Natural killer cell (primary cell): ENCODE measurements at regions not wholly inside any gene's neighbourhood (a gene's known extent, or its start where the extent isn't known, plus 50 kb on each side); places are given as distances from the start of the nearest gene placed in this dataset.

Source experiments
- ATAC-seq, 3 donors: fragments of 150-1000 bp in 2 of 3; fragments of 200-7000 bp in 1 of 3; cut with Tn5 transposase; 1 replicate in 1 of 3; 2 replicates in 2 of 3; pipeline ENCODE4 v1.10.0; 2021; ENCODE audit warnings: mild to moderate bottlenecking in 2 of 3, moderate library complexity in 2 of 3
- DNase-seq, 2 donors: peaks; one replicate each; pipeline versions ENCODE4 v3.0.0 to v3.0.0-alpha.2; 2013 to 2021; ENCODE audit warnings: mixed read lengths in 1 of 2
- H3K27ac ChIP-seq: one replicate; pipeline ENCODE4 v1.5.1; 2013; ENCODE audit warnings: mild to moderate bottlenecking, low read length
- H3K27me3 ChIP-seq: one replicate; pipeline ENCODE4 v1.6.1; 2013; ENCODE audit warnings: low read length; ENCODE audit not compliant: control insufficient read depth, insufficient read depth
- H3K36me3 ChIP-seq: one replicate; pipeline ENCODE4 v1.6.1; 2013; ENCODE audit warnings: low read length; ENCODE audit not compliant: control insufficient read depth, insufficient read depth
- H3K4me1 ChIP-seq: one replicate; pipeline ENCODE4 v1.6.1; 2013; ENCODE audit warnings: low read length; ENCODE audit not compliant: control insufficient read depth, insufficient read depth
- H3K4me3 ChIP-seq: one replicate; pipeline ENCODE4 v1.5.1; 2013; ENCODE audit warnings: low read length
- H3K9me3 ChIP-seq: one replicate; pipeline ENCODE4 v1.6.1; 2013; ENCODE audit warnings: low read length; ENCODE audit not compliant: control insufficient read depth, insufficient read depth
- H3K27ac Mint-ChIP-seq, 2 donors: one replicate each; pipeline ENCODE4 v1.8.0; 2022; ENCODE audit warnings: mild to moderate bottlenecking in 2 of 2, mixed read lengths in 2 of 2, moderate library complexity in 1 of 2
- H3K27me3 Mint-ChIP-seq, 2 donors: one replicate each; pipeline ENCODE4 v1.8.0; 2022; ENCODE audit warnings: low read depth in 2 of 2, mixed read lengths in 2 of 2
- H3K36me3 Mint-ChIP-seq: one replicate; pipeline ENCODE4 v1.8.0; 2022; ENCODE audit warnings: mixed read lengths
- H3K4me1 Mint-ChIP-seq, 2 donors: one replicate each; pipeline ENCODE4 v1.8.0; 2022; ENCODE audit warnings: mixed read lengths in 2 of 2
- H3K4me3 Mint-ChIP-seq: one replicate; pipeline ENCODE4 v1.8.0; 2022; ENCODE audit warnings: mild to moderate bottlenecking, moderate library complexity, mixed read lengths
- H3K9me3 Mint-ChIP-seq, 2 donors: one replicate each; pipeline ENCODE4 v1.8.0; 2022; ENCODE audit warnings: mixed read lengths in 2 of 2
- WGBS: methylation state at CpG from one replicate; pipeline ENCODE4 v1.1.7; 2013; ENCODE audit warnings: missing lambda C conversion rate; ENCODE audit not compliant: insufficient coverage; 5-methylcytosine and 5-hydroxymethylcytosine counted together
- intact Hi-C: fragments of 100-400 bp; cut with micrococcal nuclease; formaldehyde crosslinking; loops from one replicate; pipeline ENCODE4 v1.14.2; 2022
- TF ChIP-seq, protein P1 (sequence below): fragments of 200-600 bp; IDR thresholded peaks from one replicate; pipeline ENCODE4 v1.8.0; 2022; ENCODE audit warnings: antibody characterized with exemption

GRCh38 chr4:28879900-28880299 lies 1840.3 kb upstream of the PCDH7 start:
- intact Hi-C loops = no loop called here
- WGBS = 53% methylated on average over 2 of the region's 2 CpGs
- no peak for ATAC-seq
- Histone ChIP-seq H3K27ac (no peak overlapping the region), H3K9me3 (peaks cover 3% of the 10 kb centered on the region), H3K27me3 (no peaks in the 10 kb centered on the region), H3K4me3 (no peak overlapping the region), H3K4me1 (no peaks in the 10 kb centered on the region), H3K36me3 (no peaks in the 10 kb centered on the region)
- no peaks in the 10 kb centered on the region for H3K4me1 Mint-ChIP-seq
- H3K9me3 Mint-ChIP-seq = peaks cover 12 to 16% of the 10 kb centered on the region in 2 donors
- no peak for DNase-seq
- no peak overlapping the region for H3K4me3 Mint-ChIP-seq
- no peak overlapping the region for H3K27ac Mint-ChIP-seq
- TF ChIP-seq, protein P1, sequence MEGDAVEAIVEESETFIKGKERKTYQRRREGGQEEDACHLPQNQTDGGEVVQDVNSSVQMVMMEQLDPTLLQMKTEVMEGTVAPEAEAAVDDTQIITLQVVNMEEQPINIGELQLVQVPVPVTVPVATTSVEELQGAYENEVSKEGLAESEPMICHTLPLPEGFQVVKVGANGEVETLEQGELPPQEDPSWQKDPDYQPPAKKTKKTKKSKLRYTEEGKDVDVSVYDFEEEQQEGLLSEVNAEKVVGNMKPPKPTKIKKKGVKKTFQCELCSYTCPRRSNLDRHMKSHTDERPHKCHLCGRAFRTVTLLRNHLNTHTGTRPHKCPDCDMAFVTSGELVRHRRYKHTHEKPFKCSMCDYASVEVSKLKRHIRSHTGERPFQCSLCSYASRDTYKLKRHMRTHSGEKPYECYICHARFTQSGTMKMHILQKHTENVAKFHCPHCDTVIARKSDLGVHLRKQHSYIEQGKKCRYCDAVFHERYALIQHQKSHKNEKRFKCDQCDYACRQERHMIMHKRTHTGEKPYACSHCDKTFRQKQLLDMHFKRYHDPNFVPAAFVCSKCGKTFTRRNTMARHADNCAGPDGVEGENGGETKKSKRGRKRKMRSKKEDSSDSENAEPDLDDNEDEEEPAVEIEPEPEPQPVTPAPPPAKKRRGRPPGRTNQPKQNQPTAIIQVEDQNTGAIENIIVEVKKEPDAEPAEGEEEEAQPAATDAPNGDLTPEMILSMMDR = no peak
- no peaks in the 10 kb centered on the region for H3K36me3 Mint-ChIP-seq
- no peaks in the 10 kb centered on the region for H3K27me3 Mint-ChIP-seq

- Histone ChIP-seq H3K4me1 (no peaks in the 10 kb centered on the region), H3K9me3 (peaks cover 3% of the 10 kb centered on the region), H3K4me3 (no peak overlapping the region), H3K27me3 (no peaks in the 10 kb centered on the region), H3K27ac (no peak overlapping the region), H3K36me3 (no peaks in the 10 kb centered on the region)
- 94% methylated on average over 2 of the region's 2 CpGs for WGBS
- TF ChIP-seq, protein P1 = no peak
- Mint-ChIP-seq H3K4me3 (no peak overlapping the region), H3K9me3 (peaks cover 9% of the 10 kb centered on the region in 2 donors), H3K36me3 (no peaks in the 10 kb centered on the region), H3K27ac (no peak overlapping the region), H3K27me3 (no peaks in the 10 kb centered on the region), H3K4me1 (no peaks in the 10 kb centered on the region)
- ATAC-seq = no peak
- DNase-seq = no peak
- intact Hi-C loops = no loop called here
Observed at GRCh38 chr4:28883211-28883610, 1837.0 kb upstream of the PCDH7 start.

DNA sequence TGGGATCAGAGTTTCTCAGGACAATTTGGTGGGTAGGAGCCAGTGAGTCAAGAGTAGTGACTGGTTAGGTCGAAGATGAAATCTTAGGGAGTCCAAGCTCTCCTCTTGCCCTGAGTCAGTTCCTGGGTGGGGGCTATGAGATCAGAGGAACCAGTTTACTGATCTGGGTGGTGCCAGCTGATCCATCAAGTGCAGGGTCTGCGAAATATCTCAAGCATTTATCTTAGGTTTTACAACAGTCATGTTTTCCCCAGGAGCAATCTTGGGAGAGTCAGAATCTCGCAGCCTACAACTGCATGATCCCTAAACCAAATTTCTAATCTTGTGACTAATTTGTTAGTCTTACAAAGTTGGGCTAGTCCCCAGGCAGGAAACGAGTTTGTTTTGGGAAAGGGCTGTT lies 1833.2 kb upstream of the PCDH7 start:
- Mint-ChIP-seq H3K36me3 (no peaks in the 10 kb centered on the region), H3K27me3 (no peaks in the 10 kb centered on the region), H3K9me3 (peaks cover 4 to 9% of the 10 kb centered on the region in 2 donors), H3K27ac (no peak overlapping the region), H3K4me3 (no peak overlapping the region), H3K4me1 (no peaks in the 10 kb centered on the region)
- intact Hi-C loops = no loop called here
- TF ChIP-seq, protein P1 = no peak
- DNase-seq = no peak
- Histone ChIP-seq H3K4me3 (no peak overlapping the region), H3K4me1 (no peaks in the 10 kb centered on the region), H3K36me3 (no peaks in the 10 kb centered on the region), H3K27ac (no peak overlapping the region), H3K27me3 (no peaks in the 10 kb centered on the region), H3K9me3 (peaks cover 3% of the 10 kb centered on the region)
- WGBS = 54% methylated on average over 4 of the region's 4 CpGs
- no peak for ATAC-seq

- H3K27ac ChIP-seq = no peak overlapping the region
- TF ChIP-seq, protein P1 = no peak
- ATAC-seq (no peak), DNase-seq (no peak)
- no peaks in the 10 kb centered on the region for H3K9me3 ChIP-seq
- no peak overlapping the region for H3K27ac Mint-ChIP-seq
- no peak overlapping the region for H3K4me3 Mint-ChIP-seq
- H3K4me3 ChIP-seq = no peak overlapping the region
- intact Hi-C loops = no loop called here
- peaks cover 11 to 14% of the 10 kb centered on the region in 2 donors for H3K9me3 Mint-ChIP-seq
- H3K4me1 ChIP-seq = no peaks in the 10 kb centered on the region
- no peaks in the 10 kb centered on the region for H3K36me3 ChIP-seq
- peaks cover 11% of the 10 kb centered on the region for H3K36me3 Mint-ChIP-seq
- H3K4me1 Mint-ChIP-seq = no peaks in the 10 kb centered on the region
- H3K27me3 ChIP-seq = no peaks in the 10 kb centered on the region
- H3K27me3 Mint-ChIP-seq = no peaks in the 10 kb centered on the region
- 63% methylated on average over 1 of the region's 3 CpGs for WGBS
Observed at GRCh38 chr4:28890949-28891775, 1829.0 kb upstream of the PCDH7 start.
